AG04450 (cell line): ENCODE measurements at regions not wholly inside any gene's neighbourhood (a gene's known extent, or its start where the extent isn't known, plus 50 kb on each side); places are given as distances from the start of the nearest gene placed in this dataset.

Experiments used
- CTCF ChIA-PET: fragments of 300-600, 350-600 bp; formaldehyde crosslinking; extraction: SDS; loops from one replicate; lab custom pipeline; 2022; ENCODE audit warnings: antibody characterized with exemption, inconsistent platforms; lab: Charles Lee
- POLR2A ChIA-PET: fragments of 350-600 bp; formaldehyde crosslinking; extraction: SDS; loops from one replicate; lab custom pipeline; 2021; ENCODE audit warnings: antibody characterized with exemption, inconsistent platforms; lab: Yijun Ruan, JAX
- DNase-seq: peaks from one replicate; pipeline ENCODE4 v3.0.0-alpha.2; 2011; ENCODE audit warnings: low read depth, low spot score
- H3K27ac ChIP-seq: one replicate; pipeline ENCODE4 v1.5.1; 2012; ENCODE audit warnings: low read depth, low read length, control low read depth
- H3K27me3 ChIP-seq: one replicate; pipeline ENCODE4 v1.6.0; 2012; ENCODE audit warnings: low read length; ENCODE audit not compliant: control insufficient read depth, insufficient read depth
- H3K4me3 ChIP-seq: 2 replicates; pipeline ENCODE4 v1.5.1; 2011; ENCODE audit warnings: mild to moderate bottlenecking, low read depth, low read length, control low read depth
- H3K9me3 ChIP-seq: 2 replicates; pipeline ENCODE4 v1.5.1; 2012; ENCODE audit warnings: low read length; ENCODE audit not compliant: control insufficient read depth, insufficient read depth
- CTCF ChIP-seq: IDR thresholded peaks from 2 replicates; pipeline ENCODE4 v1.5.1; 2011; ENCODE audit warnings: low read depth, low read length, control low read depth, inconsistent platforms

GRCh38 chr6:815348-815738, 122.4 kb upstream of the EXOC2 start:
- no peak overlapping the region for H3K27ac ChIP-seq
- ChIA-PET CTCF (no interaction called here), POLR2A (no interaction called here)
- no peak overlapping the region for H3K4me3 ChIP-seq
- H3K9me3 ChIP-seq = no peaks in the 10 kb centered on the region
- no peak for TF ChIP-seq CTCF
- H3K27me3 ChIP-seq = no peaks in the 10 kb centered on the region
- no peak for DNase-seq

- Histone ChIP-seq H3K27me3 (no peaks in the 10 kb centered on the region), H3K9me3 (no peaks in the 10 kb centered on the region), H3K27ac (no peak overlapping the region), H3K4me3 (no peak overlapping the region)
- CTCF ChIA-PET = interaction anchor here (1.2 kb wide), 1 partner anchor 568 kb away, joined by 3 read pairs; no protein-coding TSS in a partner anchor
- POLR2A ChIA-PET = no interaction called here
- no peak for DNase-seq
- TF ChIP-seq CTCF = no peak
Observed at GRCh38 chr6:814378-815347, 121.7 kb upstream of the EXOC2 start.

GRCh38 chr6:811831-812230, 118.9 kb upstream of the EXOC2 start:
- CTCF ChIA-PET = no interaction called here
- no peak for DNase-seq

GRCh38 chr6:811191-811590, 118.3 kb upstream of the EXOC2 start:
- Histone ChIP-seq H3K27ac (no peak overlapping the region), H3K9me3 (no peaks in the 10 kb centered on the region), H3K27me3 (peaks cover 3% of the 10 kb centered on the region), H3K4me3 (no peak overlapping the region)
- no peak for DNase-seq
- POLR2A ChIA-PET = no interaction called here
- CTCF ChIA-PET = no interaction called here
- TF ChIP-seq CTCF = no peak

More at GRCh38 chr6:811831-812230, 118.9 kb upstream of the EXOC2 start:
- no peaks in the 10 kb centered on the region for H3K27me3 ChIP-seq
- H3K4me3 ChIP-seq = no peak overlapping the region
- no peak overlapping the region for H3K27ac ChIP-seq
- POLR2A ChIA-PET = no interaction called here
- TF ChIP-seq CTCF = no peak
- no peaks in the 10 kb centered on the region for H3K9me3 ChIP-seq

- H3K27ac ChIP-seq = no peak overlapping the region
- H3K27me3 ChIP-seq = peaks cover 12% of the 10 kb centered on the region
- H3K4me3 ChIP-seq = no peak overlapping the region
- TF ChIP-seq CTCF = no peak
- no peak for DNase-seq
- POLR2A ChIA-PET = no interaction called here
- H3K9me3 ChIP-seq = no peaks in the 10 kb centered on the region; the same call in 1 of the 2 replicates
- CTCF ChIA-PET = interaction anchor here (1.2 kb wide), 1 partner anchor 212 kb away, joined by 4 read pairs; no protein-coding TSS in a partner anchor
Observed at GRCh38 chr6:804771-805170, 111.8 kb upstream of the EXOC2 start.
